ENCODE measurements at regions not wholly inside any gene's neighbourhood (a gene's known extent, or its start where the extent isn't known, plus 50 kb on each side); places are given as distances from the start of the nearest gene placed in this dataset.

GRCh38 chrX:109822861-109823260, 89.8 kb upstream of the ACSL4 start:
- DNase-seq (ENCODE audit: low read depth), result no peak
- peaks cover 3% of the 10 kb centered on the region for H3K27me3 ChIP-seq (ENCODE audit: insufficient read depth, low read length)
- H3K36me3 Mint-ChIP-seq (ENCODE audit: low read depth, unreplicated experiment), result no peaks in the 10 kb centered on the region
- H3K4me1 ChIP-seq (ENCODE audit: insufficient read depth, low read length), result peaks cover 16% of the 10 kb centered on the region
- no peak overlapping the region for H3K27ac ChIP-seq (ENCODE audit: low read depth, low read length)
- no peaks in the 10 kb centered on the region for H3K27me3 Mint-ChIP-seq (ENCODE audit: low read depth, unreplicated experiment)
- no peak overlapping the region for H3K27ac Mint-ChIP-seq (ENCODE audit: unreplicated experiment)
- no peaks in the 10 kb centered on the region for H3K79me2 ChIP-seq (ENCODE audit: insufficient read depth, low read length)
- peak overlapping the region; percentile 50 for H3K4me2 ChIP-seq (ENCODE audit: low read length)
- H3K9me3 ChIP-seq (ENCODE audit: insufficient read depth, low read depth, low read length), result no peaks in the 10 kb centered on the region
- no peak overlapping the region for H3K4me3 Mint-ChIP-seq (ENCODE audit: unreplicated experiment)
- H2AFZ ChIP-seq (ENCODE audit: low read depth, low read length), result no peak overlapping the region
- no peaks in the 10 kb centered on the region for H3K36me3 ChIP-seq (ENCODE audit: insufficient read depth, low read length)
- FAIRE-seq, result peak; percentile 39
- peaks cover 16% of the 10 kb centered on the region for H3K4me1 Mint-ChIP-seq (ENCODE audit: low read depth, unreplicated experiment)
- H4K20me1 ChIP-seq (ENCODE audit: insufficient read depth, low read length), result no peaks in the 10 kb centered on the region
- no peak overlapping the region for H3K9ac ChIP-seq (ENCODE audit: low read length)
- H3K9me3 Mint-ChIP-seq (ENCODE audit: unreplicated experiment), result no peaks in the 10 kb centered on the region
- TF ChIP-seq EZH2 (IDR thresholded peaks at IDR 0.05; ENCODE audit: insufficient read depth, low read length) (no peak), CTCF (IDR thresholded peaks at IDR 0.05; ENCODE audit: insufficient read depth, low read depth, low read length) (no peak)
- H3K4me3 ChIP-seq (ENCODE audit: insufficient read depth, low read depth, low read length), result no peak overlapping the region

- peak overlapping the region; percentile 88 for H3K27ac Mint-ChIP-seq (ENCODE audit: unreplicated experiment)
Observed at GRCh38 chrX:109826954-109827708, 94.1 kb upstream of the ACSL4 start.

More at GRCh38 chrX:109826954-109827708, 94.1 kb upstream of the ACSL4 start:
- no peaks in the 10 kb centered on the region for H3K36me3 Mint-ChIP-seq (ENCODE audit: low read depth, unreplicated experiment)
- Histone ChIP-seq H4K20me1 (ENCODE audit: insufficient read depth, low read length) (no peaks in the 10 kb centered on the region), H3K27ac (ENCODE audit: low read depth, low read length) (no peak overlapping the region), H2AFZ (ENCODE audit: low read depth, low read length) (no peak overlapping the region), H3K79me2 (ENCODE audit: insufficient read depth, low read length) (no peaks in the 10 kb centered on the region), H3K4me2 (ENCODE audit: low read length) (peak overlapping the region; percentile 56), H3K27me3 (ENCODE audit: insufficient read depth, low read length) (peaks cover 3% of the 10 kb centered on the region), H3K4me1 (ENCODE audit: insufficient read depth, low read length) (peaks cover 24% of the 10 kb centered on the region), H3K36me3 (ENCODE audit: insufficient read depth, low read length) (no peaks in the 10 kb centered on the region), H3K9ac (ENCODE audit: low read length) (no peak overlapping the region), H3K9me3 (ENCODE audit: insufficient read depth, low read depth, low read length) (no peaks in the 10 kb centered on the region), H3K4me3 (ENCODE audit: insufficient read depth, low read depth, low read length) (no peak overlapping the region)
- H3K9me3 Mint-ChIP-seq (ENCODE audit: unreplicated experiment), result no peaks in the 10 kb centered on the region
- peaks cover 16% of the 10 kb centered on the region for H3K4me1 Mint-ChIP-seq (ENCODE audit: low read depth, unreplicated experiment)
- peak; percentile 79 for DNase-seq (ENCODE audit: low read depth)
- TF ChIP-seq EZH2 (IDR thresholded peaks at IDR 0.05; ENCODE audit: insufficient read depth, low read length), result no peak
- no peak for TF ChIP-seq CTCF (IDR thresholded peaks at IDR 0.05; ENCODE audit: insufficient read depth, low read depth, low read length)
- no peaks in the 10 kb centered on the region for H3K27me3 Mint-ChIP-seq (ENCODE audit: low read depth, unreplicated experiment)
- peak; percentile 5 for FAIRE-seq
- H3K4me3 Mint-ChIP-seq (ENCODE audit: unreplicated experiment), result no peak overlapping the region
